ENCODE measurements at regions not wholly inside any gene's neighbourhood (a gene's known extent, or its start where the extent isn't known, plus 50 kb on each side); places are given as distances from the start of the nearest gene placed in this dataset.

DNA sequence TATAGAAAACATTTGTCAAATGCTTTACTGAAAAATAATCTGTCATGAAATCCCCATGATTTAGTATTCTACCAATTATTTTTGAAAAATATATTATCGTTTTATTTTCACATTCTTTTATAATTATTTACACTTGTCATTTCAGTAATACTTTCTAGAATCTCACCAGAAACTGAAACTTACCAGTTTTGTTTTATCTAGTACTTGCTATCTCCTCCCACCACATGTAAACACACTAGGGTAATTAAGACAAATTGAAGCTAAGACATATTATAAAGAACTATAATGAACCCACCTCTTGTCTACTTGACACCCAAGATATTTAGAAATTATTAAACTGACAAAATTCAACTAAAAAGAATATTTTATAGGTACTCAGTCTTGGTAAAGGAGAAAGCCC is 51.5 kb upstream of the GRM3 start:
- TF ChIP-seq, protein P1, sequence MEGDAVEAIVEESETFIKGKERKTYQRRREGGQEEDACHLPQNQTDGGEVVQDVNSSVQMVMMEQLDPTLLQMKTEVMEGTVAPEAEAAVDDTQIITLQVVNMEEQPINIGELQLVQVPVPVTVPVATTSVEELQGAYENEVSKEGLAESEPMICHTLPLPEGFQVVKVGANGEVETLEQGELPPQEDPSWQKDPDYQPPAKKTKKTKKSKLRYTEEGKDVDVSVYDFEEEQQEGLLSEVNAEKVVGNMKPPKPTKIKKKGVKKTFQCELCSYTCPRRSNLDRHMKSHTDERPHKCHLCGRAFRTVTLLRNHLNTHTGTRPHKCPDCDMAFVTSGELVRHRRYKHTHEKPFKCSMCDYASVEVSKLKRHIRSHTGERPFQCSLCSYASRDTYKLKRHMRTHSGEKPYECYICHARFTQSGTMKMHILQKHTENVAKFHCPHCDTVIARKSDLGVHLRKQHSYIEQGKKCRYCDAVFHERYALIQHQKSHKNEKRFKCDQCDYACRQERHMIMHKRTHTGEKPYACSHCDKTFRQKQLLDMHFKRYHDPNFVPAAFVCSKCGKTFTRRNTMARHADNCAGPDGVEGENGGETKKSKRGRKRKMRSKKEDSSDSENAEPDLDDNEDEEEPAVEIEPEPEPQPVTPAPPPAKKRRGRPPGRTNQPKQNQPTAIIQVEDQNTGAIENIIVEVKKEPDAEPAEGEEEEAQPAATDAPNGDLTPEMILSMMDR (conservative IDR thresholded peaks at IDR 0.05 in 1 of 2, IDR thresholded peaks at IDR 0.05 in 1 of 2; ENCODE audit: low read depth in 1 of 2, low read length in 2 of 2) = no peak
- no peak for TF ChIP-seq EZH2 (IDR thresholded peaks at IDR 0.05; ENCODE audit: low read length, missing control alignments)
